Activated T-cell treated with anti-CD3 and anti-CD28 coated beads, Interleukin-2, amount 50 U/mL, for 72 hours (primary cell): ENCODE measurements at regions not wholly inside any gene's neighbourhood (a gene's known extent, or its start where the extent isn't known, plus 50 kb on each side); places are given as distances from the start of the nearest gene placed in this dataset.
"Not testable (repeated sequence)": the region's sequence is repeated elsewhere in the genome, so short reads cannot be mapped to it uniquely, and the experiment has no call there.

ENCODE experiments used
- ATAC-seq, 2 donors: fragments of 150-1000 bp; cut with Tn5 transposase; replicated peaks in 1 of 2; 2 replicates each; pipeline ENCODE4 v1.10.0; 2021; ENCODE audit warnings: moderate library complexity in 2 of 2, mild to moderate bottlenecking in 1 of 2
- DNase-seq, 2 donors: peaks; one replicate each; pipeline ENCODE4 v3.0.0; 2021 to 2022; ENCODE audit warnings: mixed read lengths in 1 of 2
- H3K27ac Mint-ChIP-seq: one replicate; pipeline ENCODE4 v1.8.0; 2022; ENCODE audit warnings: mild to moderate bottlenecking, moderate library complexity, mixed read lengths
- H3K27me3 Mint-ChIP-seq: one replicate; pipeline ENCODE4 v1.8.0; 2022; ENCODE audit warnings: low read depth, mixed read lengths
- H3K36me3 Mint-ChIP-seq, 2 donors: one replicate each; pipeline ENCODE4 v1.8.0; 2022; ENCODE audit warnings: mixed read lengths in 2 of 2, mild to moderate bottlenecking in 1 of 2; ENCODE audit not compliant: insufficient read depth in 2 of 2
- H3K4me1 Mint-ChIP-seq: one replicate; pipeline ENCODE4 v1.8.0; 2022; ENCODE audit warnings: low read depth, mixed read lengths
- H3K4me3 Mint-ChIP-seq, 2 donors: one replicate each; pipeline ENCODE4 v1.8.0; 2022; ENCODE audit warnings: mild to moderate bottlenecking in 2 of 2, mixed read lengths in 2 of 2, moderate library complexity in 2 of 2
- H3K9me3 Mint-ChIP-seq, 2 donors: one replicate each; pipeline ENCODE4 v1.8.0; 2022; ENCODE audit warnings: mixed read lengths in 2 of 2

DNA sequence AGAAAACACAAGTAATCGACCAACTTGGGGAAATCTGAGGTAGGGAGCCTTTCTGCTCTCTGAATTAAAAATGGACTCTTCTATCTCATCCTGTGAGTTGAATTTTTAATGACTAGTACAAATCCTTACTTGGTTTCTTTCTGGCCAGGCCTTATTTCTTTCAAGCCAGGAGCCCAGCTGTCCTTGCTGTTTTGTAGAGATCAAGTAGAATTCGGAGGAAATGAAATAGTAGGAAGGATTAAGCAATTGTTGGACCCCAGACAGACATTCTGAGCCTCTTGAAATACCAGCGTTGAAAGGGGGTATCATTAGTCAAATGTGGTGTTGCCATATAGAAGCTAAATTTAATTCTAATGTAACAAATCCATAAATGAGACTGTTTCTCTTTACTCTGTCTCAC is 53.7 kb upstream of the SMIM15 start:
- no peak for DNase-seq
- ATAC-seq, result no peak
- Mint-ChIP-seq H3K9me3 (peaks cover 0 to 1% of the 10 kb centered on the region in 2 donors), H3K27ac (no peak overlapping the region), H3K36me3 (no peaks in the 10 kb centered on the region), H3K4me1 (no peaks in the 10 kb centered on the region), H3K27me3 (peaks cover 36% of the 10 kb centered on the region), H3K4me3 (no peak overlapping the region)

GRCh38 chr5:61216741-61217140 is 54.5 kb upstream of the SMIM15 start:
- DNase-seq (no peak), ATAC-seq (no peak)
- no peaks in the 10 kb centered on the region for H3K4me1 Mint-ChIP-seq
- no peak overlapping the region for H3K27ac Mint-ChIP-seq
- H3K4me3 Mint-ChIP-seq, result no peak overlapping the region
- H3K36me3 Mint-ChIP-seq, result no peaks in the 10 kb centered on the region
- H3K27me3 Mint-ChIP-seq, result peaks cover 34% of the 10 kb centered on the region
- H3K9me3 Mint-ChIP-seq, result peaks cover 0 to 1% of the 10 kb centered on the region in 2 donors

DNA sequence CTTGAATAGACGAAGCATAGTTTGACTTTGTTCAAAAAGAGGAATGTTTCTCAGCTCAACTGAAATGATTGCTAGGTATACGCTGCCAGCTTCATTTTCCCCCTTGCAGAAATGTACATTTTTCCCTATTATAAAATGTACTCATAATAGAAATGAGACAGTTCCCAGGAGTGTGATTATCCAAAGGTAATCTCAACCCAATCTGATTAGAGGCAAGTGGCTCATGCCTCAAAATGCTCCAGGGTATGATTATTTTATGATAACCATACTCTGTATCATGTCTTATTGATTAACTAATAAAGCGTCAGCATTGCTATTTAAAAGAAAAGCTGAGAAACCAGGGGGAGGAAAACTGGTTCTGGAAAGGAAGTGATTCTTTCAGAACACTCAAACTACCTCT is 54.9 kb upstream of the SMIM15 start:
- Mint-ChIP-seq H3K36me3 (no peaks in the 10 kb centered on the region), H3K9me3 (peaks cover 0 to 1% of the 10 kb centered on the region in 2 donors), H3K27ac (no peak overlapping the region), H3K4me1 (no peaks in the 10 kb centered on the region), H3K4me3 (no peak overlapping the region), H3K27me3 (peaks cover 34% of the 10 kb centered on the region)
- ATAC-seq (no peak), DNase-seq (no peak)

- H3K27ac Mint-ChIP-seq, result no peak overlapping the region
- DNase-seq (no peak), ATAC-seq (no peak)
- H3K9me3 Mint-ChIP-seq, result peaks cover 3 to 4% of the 10 kb centered on the region in 2 donors
- no peak overlapping the region for H3K4me3 Mint-ChIP-seq
- peaks cover 8% of the 10 kb centered on the region for H3K4me1 Mint-ChIP-seq
- no peaks in the 10 kb centered on the region for H3K27me3 Mint-ChIP-seq
- H3K36me3 Mint-ChIP-seq, result peaks cover 0 to 4% of the 10 kb centered on the region in 2 donors
Observed at GRCh38 chr5:61228229-61228628, 66.0 kb upstream of the SMIM15 start.

GRCh38 chr5:61228691-61229280 is 66.5 kb upstream of the SMIM15 start:
- ATAC-seq (peak; percentile 85 to 87), DNase-seq (peak; percentile 8 to 18)
- peaks cover 0 to 4% of the 10 kb centered on the region in 2 donors for H3K36me3 Mint-ChIP-seq
- H3K4me3 Mint-ChIP-seq, result no peak overlapping the region
- peaks cover 8% of the 10 kb centered on the region for H3K4me1 Mint-ChIP-seq
- H3K27me3 Mint-ChIP-seq, result no peaks in the 10 kb centered on the region
- H3K9me3 Mint-ChIP-seq, result peaks cover 3 to 4% of the 10 kb centered on the region in 2 donors
- no peak overlapping the region for H3K27ac Mint-ChIP-seq

GRCh38 chr5:61229416-61229815 is 67.1 kb upstream of the SMIM15 start:
- DNase-seq (no peak), ATAC-seq (no peak)
- Mint-ChIP-seq H3K36me3 (peaks cover 0 to 4% of the 10 kb centered on the region in 2 donors), H3K4me3 (no peak overlapping the region), H3K4me1 (peaks cover 8% of the 10 kb centered on the region), H3K27ac (no peak overlapping the region), H3K9me3 (peaks cover 3 to 4% of the 10 kb centered on the region in 2 donors), H3K27me3 (no peaks in the 10 kb centered on the region)

GRCh38 chr5:61230492-61230891 is 68.2 kb upstream of the SMIM15 start:
- DNase-seq, result no peak
- Mint-ChIP-seq H3K4me1 (peaks cover 8% of the 10 kb centered on the region), H3K36me3 (peaks cover 0 to 4% of the 10 kb centered on the region in 2 donors), H3K4me3 (no peak overlapping the region), H3K9me3 (peaks cover 3 to 4% of the 10 kb centered on the region in 2 donors), H3K27me3 (no peaks in the 10 kb centered on the region), H3K27ac (no peak overlapping the region)
- ATAC-seq, result no peak

DNA sequence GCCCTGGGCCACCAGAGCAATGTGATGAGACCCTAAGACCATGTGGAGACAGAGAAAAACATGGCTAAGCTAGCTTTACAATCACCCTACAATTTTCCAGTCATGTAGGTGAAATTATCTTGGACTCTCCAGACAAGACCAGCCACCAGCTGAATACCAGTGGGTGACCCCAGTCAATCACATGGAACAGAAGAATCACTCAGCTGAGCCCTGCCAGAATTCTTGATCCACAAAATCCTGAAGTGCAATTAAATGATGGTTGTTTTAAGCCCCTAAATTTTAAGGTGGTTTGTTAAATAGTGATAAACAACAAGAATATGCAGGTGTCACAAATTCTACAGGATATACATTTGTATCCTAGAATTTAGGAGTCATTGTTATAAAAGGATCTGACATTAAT is 69.5 kb upstream of the SMIM15 start:
- H3K36me3 Mint-ChIP-seq, result peaks cover 0 to 4% of the 10 kb centered on the region in 2 donors
- ATAC-seq (no peak), DNase-seq (no peak)
- H3K27ac Mint-ChIP-seq, result no peak overlapping the region
- H3K9me3 Mint-ChIP-seq, result peaks cover 3 to 4% of the 10 kb centered on the region in 2 donors
- no peak overlapping the region for H3K4me3 Mint-ChIP-seq
- no peaks in the 10 kb centered on the region for H3K27me3 Mint-ChIP-seq
- H3K4me1 Mint-ChIP-seq, result peaks cover 8% of the 10 kb centered on the region

GRCh38 chr5:61232490-61233050 is 70.3 kb upstream of the SMIM15 start:
- ATAC-seq (no peak), DNase-seq (no peak)
- no peaks in the 10 kb centered on the region for H3K27me3 Mint-ChIP-seq
- H3K36me3 Mint-ChIP-seq, result peaks cover 0 to 4% of the 10 kb centered on the region in 2 donors
- H3K9me3 Mint-ChIP-seq, result peaks cover 3 to 4% of the 10 kb centered on the region in 2 donors
- H3K4me3 Mint-ChIP-seq, result no peak overlapping the region
- peaks cover 8% of the 10 kb centered on the region for H3K4me1 Mint-ChIP-seq
- H3K27ac Mint-ChIP-seq, result no peak overlapping the region

GRCh38 chr5:61234019-61234418 is 71.8 kb upstream of the SMIM15 start:
- Mint-ChIP-seq H3K4me1 (peaks cover 8% of the 10 kb centered on the region), H3K4me3 (no peak overlapping the region), H3K27me3 (no peaks in the 10 kb centered on the region), H3K36me3 (peaks cover 3 to 6% of the 10 kb centered on the region in 2 donors), H3K27ac (no peak overlapping the region), H3K9me3 (peaks cover 4 to 5% of the 10 kb centered on the region in 2 donors)
- DNase-seq, result no peak
- ATAC-seq, result no peak

DNA sequence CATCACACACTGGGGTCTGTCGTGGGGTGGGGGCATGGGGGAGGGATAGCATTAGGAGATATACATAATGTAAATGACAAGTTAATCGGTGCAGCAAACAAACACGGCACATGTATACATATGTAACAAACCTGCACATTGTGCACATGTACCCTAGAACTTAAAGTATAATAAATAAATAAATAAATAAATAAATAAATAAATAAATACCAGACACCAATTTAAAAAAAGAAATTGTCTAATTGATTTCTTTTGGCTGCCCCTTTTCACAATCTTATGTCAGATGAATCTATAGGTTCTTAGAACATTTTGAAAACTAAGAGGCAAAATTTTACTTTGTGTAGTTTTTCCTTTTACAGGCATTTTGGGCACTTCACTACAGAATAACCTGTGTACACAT is 74.4 kb upstream of the SMIM15 start:
- H3K27me3 Mint-ChIP-seq, H3K4me1 Mint-ChIP-seq, ATAC-seq, H3K4me3 Mint-ChIP-seq, H3K9me3 Mint-ChIP-seq, H3K36me3 Mint-ChIP-seq, H3K27ac Mint-ChIP-seq, DNase-seq: not testable (repeated sequence)

- ATAC-seq, result no peak
- H3K4me3 Mint-ChIP-seq, result no peak overlapping the region
- no peak for DNase-seq
- no peaks in the 10 kb centered on the region for H3K4me1 Mint-ChIP-seq
- peaks cover 8% of the 10 kb centered on the region for H3K27me3 Mint-ChIP-seq
- H3K36me3 Mint-ChIP-seq, result peaks cover 0 to 2% of the 10 kb centered on the region in 2 donors
- peaks cover 2% of the 10 kb centered on the region in 2 donors for H3K9me3 Mint-ChIP-seq
- H3K27ac Mint-ChIP-seq, result no peak overlapping the region
Observed at GRCh38 chr5:61245486-61245885, 83.2 kb upstream of the SMIM15 start.

DNA sequence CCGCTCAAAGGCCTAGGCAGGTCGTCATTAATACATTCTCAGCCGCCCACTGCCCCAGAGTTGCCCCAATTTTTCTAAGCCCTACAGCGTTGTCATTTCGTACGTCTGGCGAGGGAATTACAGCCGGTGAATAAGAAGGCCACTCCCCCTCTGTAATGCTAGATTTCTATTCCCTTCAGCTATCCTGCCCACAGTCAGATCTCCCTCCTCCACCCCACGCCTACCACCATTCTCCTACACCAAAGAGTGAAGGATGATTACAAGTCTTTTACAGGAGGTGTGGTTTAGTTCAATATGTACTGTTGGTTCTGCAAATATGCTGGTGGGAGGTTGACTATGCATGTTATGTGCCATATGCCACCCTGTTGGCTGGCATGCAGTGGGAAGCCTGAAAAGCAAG is 83.7 kb upstream of the SMIM15 start:
- no peak overlapping the region for H3K4me3 Mint-ChIP-seq
- peaks cover 0 to 3% of the 10 kb centered on the region in 2 donors for H3K36me3 Mint-ChIP-seq
- peaks cover 2% of the 10 kb centered on the region in 2 donors for H3K9me3 Mint-ChIP-seq
- H3K27ac Mint-ChIP-seq, result no peak overlapping the region
- ATAC-seq (no peak), DNase-seq (no peak)
- no peaks in the 10 kb centered on the region for H3K4me1 Mint-ChIP-seq
- H3K27me3 Mint-ChIP-seq, result peaks cover 8% of the 10 kb centered on the region

GRCh38 chr5:61246768-61247307 is 84.6 kb upstream of the SMIM15 start:
- Mint-ChIP-seq H3K27ac (no peak overlapping the region), H3K4me1 (no peaks in the 10 kb centered on the region), H3K9me3 (peaks cover 2% of the 10 kb centered on the region in 2 donors), H3K27me3 (peaks cover 1% of the 10 kb centered on the region), H3K36me3 (peaks cover 0 to 3% of the 10 kb centered on the region in 2 donors), H3K4me3 (no peak overlapping the region)
- ATAC-seq (no peak), DNase-seq (no peak)
